Adipocyte (in vitro differentiated cells): ENCODE measurements at regions not wholly inside any gene's neighbourhood (a gene's known extent, or its start where the extent isn't known, plus 50 kb on each side); places are given as distances from the start of the nearest gene placed in this dataset.
"Not testable (repeated sequence)": the region's sequence is repeated elsewhere in the genome, so short reads cannot be mapped to it uniquely, and the experiment has no call there.

Experiments
- DNase-seq: peaks from one replicate; pipeline ENCODE4 v3.0.0-alpha.2; 2015; ENCODE audit warnings: low read depth
- H3K27me3 ChIP-seq: replicated peaks from 2 replicates; pipeline ENCODE4 v1.7.0; 2013; ENCODE audit warnings: mild to moderate bottlenecking, low read length, moderate library complexity; ENCODE audit not compliant: control insufficient read depth, insufficient read depth
- H3K36me3 ChIP-seq: 2 replicates; pipeline ENCODE4 v1.7.0; 2013; ENCODE audit warnings: low read length, mild to moderate bottlenecking, moderate library complexity; ENCODE audit not compliant: control insufficient read depth, insufficient read depth, severe bottlenecking
- H3K4me1 ChIP-seq: 2 replicates; pipeline ENCODE4 v1.7.0; 2013; ENCODE audit warnings: mild to moderate bottlenecking, low read length, moderate library complexity; ENCODE audit not compliant: control insufficient read depth, insufficient read depth
- H3K4me3 ChIP-seq: 2 replicates; pipeline ENCODE4 v1.7.0; 2013; ENCODE audit warnings: mild to moderate bottlenecking, low read length, moderate library complexity
- H3K9ac ChIP-seq: 2 replicates; pipeline ENCODE4 v1.7.0; 2013; ENCODE audit warnings: mild to moderate bottlenecking, low read length, moderate library complexity
- H3K9me3 ChIP-seq: 2 replicates; pipeline ENCODE4 v1.7.0; 2013; ENCODE audit warnings: mild to moderate bottlenecking, low read length, moderate library complexity; ENCODE audit not compliant: control insufficient read depth

DNA sequence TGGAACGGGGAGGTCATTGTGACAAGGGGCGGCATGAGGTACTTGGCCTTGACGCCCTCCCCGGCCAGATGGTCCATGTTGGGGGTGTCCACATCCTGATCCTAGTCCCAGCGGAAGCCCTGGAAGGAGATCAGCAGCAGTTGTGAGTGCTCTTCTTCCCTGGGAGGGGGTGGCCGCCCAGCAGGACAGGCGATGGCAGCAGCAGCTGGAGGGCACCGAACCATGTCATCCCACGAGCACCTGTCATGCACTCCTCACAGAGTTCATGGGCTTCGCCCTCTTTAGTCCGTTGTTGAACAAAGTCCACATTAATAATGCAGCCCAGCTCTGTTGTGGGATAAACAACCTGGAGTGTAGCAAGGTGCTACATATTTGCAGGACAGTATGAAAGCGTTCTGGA is 130.7 kb downstream of the UNC93B1 start:
- H3K36me3 ChIP-seq, H3K9me3 ChIP-seq, H3K27me3 ChIP-seq, H3K4me1 ChIP-seq, H3K4me3 ChIP-seq, H3K9ac ChIP-seq, DNase-seq: not testable (repeated sequence)

DNA sequence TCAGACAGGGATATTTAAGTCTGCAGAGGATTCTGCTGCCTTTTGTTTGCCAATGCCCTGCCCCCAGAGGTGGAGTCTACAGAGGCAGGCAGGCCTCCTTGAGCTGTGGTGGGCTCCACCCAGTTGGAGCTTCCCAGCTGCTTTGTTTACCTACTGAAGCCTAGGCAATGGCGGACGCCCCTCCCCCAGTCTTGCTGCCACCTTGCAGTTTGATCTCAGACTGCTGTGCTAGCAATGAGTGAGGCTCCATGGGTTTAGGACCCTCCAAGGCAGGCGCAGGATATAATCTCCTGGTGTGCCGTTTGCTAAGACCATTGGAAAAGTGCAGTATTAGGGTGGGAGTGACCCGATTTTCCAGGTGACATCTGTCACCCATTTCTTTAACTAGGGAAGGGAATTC is 132.7 kb downstream of the UNC93B1 start:
- H3K9ac ChIP-seq = not testable (repeated sequence)

DNA sequence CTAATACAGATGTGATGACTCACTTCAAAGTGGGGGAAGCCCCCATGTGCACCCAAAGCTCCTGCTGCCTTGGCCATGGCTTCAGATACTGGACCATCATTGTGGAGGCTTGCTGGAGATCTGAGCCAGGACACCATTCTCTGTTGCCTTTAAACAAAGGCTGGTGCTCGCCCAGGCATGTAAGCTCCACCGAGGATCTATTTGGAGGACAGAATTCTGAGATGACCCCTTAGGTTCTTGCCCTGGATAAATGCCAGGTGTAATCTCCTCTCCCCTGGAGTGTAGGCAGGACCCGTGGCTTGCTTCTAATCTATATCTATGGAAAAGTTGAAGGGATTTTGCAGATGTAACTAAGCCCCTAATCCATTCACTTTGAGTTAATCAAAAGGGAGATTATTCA is 141.0 kb downstream of the UNC93B1 start:
- H3K4me1 ChIP-seq, H3K27me3 ChIP-seq, H3K9ac ChIP-seq, DNase-seq, H3K36me3 ChIP-seq, H3K4me3 ChIP-seq, H3K9me3 ChIP-seq: not testable (repeated sequence)

More for the DNA sequence above, 132.7 kb downstream of the UNC93B1 start:
- H3K4me1 ChIP-seq, DNase-seq, H3K4me3 ChIP-seq, H3K9me3 ChIP-seq, H3K27me3 ChIP-seq, H3K36me3 ChIP-seq: not testable (repeated sequence)

GRCh38 chr11:67859513-67860161 is 144.3 kb downstream of the UNC93B1 start:
- not testable (repeated sequence) for DNase-seq, H3K4me3 ChIP-seq, H3K27me3 ChIP-seq, H3K36me3 ChIP-seq, H3K9me3 ChIP-seq, H3K9ac ChIP-seq, H3K4me1 ChIP-seq

DNA sequence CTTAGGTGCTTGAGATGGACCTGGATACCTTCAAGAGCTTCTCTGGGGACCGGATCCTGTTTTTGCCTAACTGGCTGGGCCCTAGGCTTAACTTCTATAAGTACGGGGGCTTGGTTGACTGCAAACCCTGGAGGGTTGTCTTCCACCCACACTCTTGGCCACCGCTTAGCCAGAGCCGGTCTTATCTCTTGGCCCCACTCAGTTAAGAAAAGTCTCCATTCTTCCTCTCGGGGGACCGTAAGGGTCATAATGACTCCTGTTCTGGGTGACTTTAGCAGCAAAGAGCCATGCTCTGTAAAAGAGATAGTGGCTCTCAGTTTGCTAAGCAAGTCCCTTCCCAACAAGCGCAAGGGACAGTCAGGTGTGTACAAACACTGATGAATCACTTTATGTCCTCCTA is 153.2 kb downstream of the UNC93B1 start:
- not testable (repeated sequence) for H3K4me3 ChIP-seq, H3K9ac ChIP-seq, DNase-seq, H3K9me3 ChIP-seq, H3K4me1 ChIP-seq, H3K36me3 ChIP-seq
- H3K27me3 ChIP-seq = peaks cover 15% of the 10 kb centered on the region

- DNase-seq, H3K36me3 ChIP-seq, H3K9ac ChIP-seq, H3K4me1 ChIP-seq, H3K9me3 ChIP-seq, H3K4me3 ChIP-seq: not testable (repeated sequence)
- H3K27me3 ChIP-seq = peaks cover 15% of the 10 kb centered on the region
Measured at GRCh38 chr11:67849766-67850165, 154.1 kb downstream of the UNC93B1 start.

GRCh38 chr11:67847896-67848875 is 155.7 kb downstream of the UNC93B1 start:
- DNase-seq = peak; percentile 11
- peaks cover 15% of the 10 kb centered on the region for H3K27me3 ChIP-seq
- not testable (repeated sequence) for H3K9me3 ChIP-seq, H3K4me1 ChIP-seq, H3K9ac ChIP-seq, H3K4me3 ChIP-seq, H3K36me3 ChIP-seq

DNA sequence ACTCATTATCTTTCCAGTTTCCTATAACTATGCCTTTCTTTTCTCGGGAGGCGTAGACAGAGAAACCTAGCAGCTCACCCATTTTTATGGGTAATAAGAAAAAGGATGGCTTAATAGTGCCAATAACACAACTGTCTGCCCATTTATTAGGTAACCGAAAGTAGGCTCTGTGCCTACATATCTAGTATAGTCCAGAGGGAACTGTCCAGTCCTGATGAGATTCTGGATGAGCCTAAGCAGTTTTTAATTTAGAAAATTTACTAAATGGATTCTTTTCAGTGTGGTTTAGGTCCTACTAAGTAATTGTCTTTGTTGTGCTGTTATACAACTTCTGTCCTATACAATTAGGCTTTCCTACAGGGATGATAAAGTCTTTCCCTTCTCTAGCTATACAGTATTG is 157.6 kb downstream of the UNC93B1 start:
- H3K9me3 ChIP-seq = not testable (repeated sequence)

GRCh38 chr11:67845296-67845695 is 158.6 kb downstream of the UNC93B1 start:
- not testable (repeated sequence) for H3K36me3 ChIP-seq, DNase-seq, H3K4me1 ChIP-seq, H3K9ac ChIP-seq, H3K9me3 ChIP-seq, H3K4me3 ChIP-seq
- peaks cover 12% of the 10 kb centered on the region for H3K27me3 ChIP-seq

More for the DNA sequence above, 157.6 kb downstream of the UNC93B1 start:
- H3K4me1 ChIP-seq, DNase-seq, H3K4me3 ChIP-seq, H3K9ac ChIP-seq, H3K36me3 ChIP-seq: not testable (repeated sequence)
- H3K27me3 ChIP-seq = peaks cover 15% of the 10 kb centered on the region

- not testable (repeated sequence) for H3K4me1 ChIP-seq, H3K4me3 ChIP-seq, H3K9me3 ChIP-seq, DNase-seq, H3K27me3 ChIP-seq, H3K9ac ChIP-seq, H3K36me3 ChIP-seq
Measured at GRCh38 chr11:67840599-67840998, 163.3 kb downstream of the UNC93B1 start.

DNA sequence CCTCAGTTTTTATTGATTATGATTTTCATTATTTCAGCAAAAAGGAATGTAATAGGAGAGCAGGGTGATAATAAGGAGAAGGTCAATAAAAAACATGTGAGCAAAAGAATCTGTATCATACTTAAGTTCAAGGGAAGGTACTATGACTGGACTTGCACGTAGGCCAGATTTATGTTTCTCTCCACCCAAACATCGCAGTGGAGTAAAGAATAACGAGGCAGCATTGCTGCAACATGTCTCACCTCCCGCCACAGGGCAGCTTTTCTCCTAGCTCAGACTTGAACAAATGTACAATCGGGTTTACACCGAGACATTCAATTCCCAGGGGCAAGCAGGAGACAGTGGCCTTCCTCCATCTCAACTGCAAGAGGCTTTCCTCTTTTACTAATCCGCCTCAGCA is 155.7 kb upstream of the ALDH3B2 start:
- H3K9me3 ChIP-seq, H3K4me1 ChIP-seq, H3K4me3 ChIP-seq, H3K36me3 ChIP-seq, H3K27me3 ChIP-seq, DNase-seq, H3K9ac ChIP-seq: not testable (repeated sequence)
